ENCODE measurements at regions not wholly inside any gene's neighbourhood (a gene's known extent, or its start where the extent isn't known, plus 50 kb on each side); places are given as distances from the start of the nearest gene placed in this dataset.

DNA sequence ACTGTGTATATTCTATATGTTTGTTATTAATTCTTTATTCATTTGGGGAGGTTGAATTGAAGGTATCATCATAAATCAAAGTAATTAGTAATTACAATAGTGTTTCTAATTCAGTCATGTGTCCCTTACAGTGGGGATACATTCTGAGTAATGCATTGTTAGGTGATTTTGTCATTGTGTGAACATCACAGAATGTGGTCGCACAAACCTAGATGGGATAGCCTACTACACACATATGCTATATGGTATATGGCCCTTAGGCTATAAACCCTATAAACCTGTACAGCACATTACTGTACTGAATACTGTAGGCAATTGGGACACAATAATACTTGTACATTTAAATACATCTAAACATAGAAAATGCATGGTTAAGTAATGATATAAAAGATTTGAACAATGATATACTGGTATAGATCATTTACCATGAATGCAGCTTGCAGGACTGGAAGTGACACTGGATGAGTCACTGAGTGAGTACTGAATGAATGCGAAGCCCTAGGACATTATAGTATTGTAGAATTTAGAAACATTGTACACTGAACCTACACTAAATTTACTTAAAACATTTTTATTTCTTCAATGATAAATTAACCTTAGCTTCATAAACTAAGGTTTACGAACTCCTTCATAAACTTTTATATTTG lies 936.2 kb upstream of the CHORDC1 start:
- Histone ChIP-seq H3K9me3 (no peaks in the 10 kb centered on the region), H3K36me3 (no peaks in the 10 kb centered on the region), H3K9ac (ENCODE audit: low read depth in 2 of 2, low read length in 2 of 2) (no peak overlapping the region), H3K4me3 (no peak overlapping the region), H3K27ac (no peak overlapping the region), H3K4me1 (no peaks in the 10 kb centered on the region), H3K27me3 (no peaks in the 10 kb centered on the region)
- TF ChIP-seq, protein P1, sequence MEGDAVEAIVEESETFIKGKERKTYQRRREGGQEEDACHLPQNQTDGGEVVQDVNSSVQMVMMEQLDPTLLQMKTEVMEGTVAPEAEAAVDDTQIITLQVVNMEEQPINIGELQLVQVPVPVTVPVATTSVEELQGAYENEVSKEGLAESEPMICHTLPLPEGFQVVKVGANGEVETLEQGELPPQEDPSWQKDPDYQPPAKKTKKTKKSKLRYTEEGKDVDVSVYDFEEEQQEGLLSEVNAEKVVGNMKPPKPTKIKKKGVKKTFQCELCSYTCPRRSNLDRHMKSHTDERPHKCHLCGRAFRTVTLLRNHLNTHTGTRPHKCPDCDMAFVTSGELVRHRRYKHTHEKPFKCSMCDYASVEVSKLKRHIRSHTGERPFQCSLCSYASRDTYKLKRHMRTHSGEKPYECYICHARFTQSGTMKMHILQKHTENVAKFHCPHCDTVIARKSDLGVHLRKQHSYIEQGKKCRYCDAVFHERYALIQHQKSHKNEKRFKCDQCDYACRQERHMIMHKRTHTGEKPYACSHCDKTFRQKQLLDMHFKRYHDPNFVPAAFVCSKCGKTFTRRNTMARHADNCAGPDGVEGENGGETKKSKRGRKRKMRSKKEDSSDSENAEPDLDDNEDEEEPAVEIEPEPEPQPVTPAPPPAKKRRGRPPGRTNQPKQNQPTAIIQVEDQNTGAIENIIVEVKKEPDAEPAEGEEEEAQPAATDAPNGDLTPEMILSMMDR (IDR thresholded peaks at IDR 0.05): no peak
- no peak for DNase-seq
- intact Hi-C loops (cut with DNase I): no loop called here

DNA sequence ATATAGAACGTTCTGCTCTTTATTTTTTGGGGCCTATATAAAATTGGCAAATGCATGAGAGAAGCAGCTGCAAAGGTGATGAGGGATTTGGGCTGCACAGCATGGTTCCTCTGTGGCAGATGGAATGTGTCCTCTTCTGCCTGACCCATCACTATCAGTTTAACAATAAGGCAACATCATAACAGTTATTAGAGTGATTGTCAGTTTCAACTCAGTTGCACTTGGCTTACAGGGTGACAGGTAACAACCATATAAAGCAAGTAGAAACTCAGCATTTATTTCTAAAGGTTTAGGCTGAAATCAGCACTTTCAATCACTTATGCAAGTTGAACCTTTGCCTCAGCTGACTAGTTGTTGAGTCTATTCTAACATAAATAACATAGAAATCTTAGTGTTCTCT lies 935.4 kb upstream of the CHORDC1 start:
- Histone ChIP-seq H3K27ac (no peak overlapping the region), H3K9me3 (no peaks in the 10 kb centered on the region), H3K4me1 (no peaks in the 10 kb centered on the region), H3K9ac (ENCODE audit: low read depth in 2 of 2, low read length in 2 of 2) (no peak overlapping the region), H3K27me3 (no peaks in the 10 kb centered on the region), H3K36me3 (no peaks in the 10 kb centered on the region), H3K4me3 (no peak overlapping the region)
- TF ChIP-seq, protein P1 (IDR thresholded peaks at IDR 0.05): no peak
- DNase-seq: no peak
- intact Hi-C loops (cut with DNase I): no loop called here

DNA sequence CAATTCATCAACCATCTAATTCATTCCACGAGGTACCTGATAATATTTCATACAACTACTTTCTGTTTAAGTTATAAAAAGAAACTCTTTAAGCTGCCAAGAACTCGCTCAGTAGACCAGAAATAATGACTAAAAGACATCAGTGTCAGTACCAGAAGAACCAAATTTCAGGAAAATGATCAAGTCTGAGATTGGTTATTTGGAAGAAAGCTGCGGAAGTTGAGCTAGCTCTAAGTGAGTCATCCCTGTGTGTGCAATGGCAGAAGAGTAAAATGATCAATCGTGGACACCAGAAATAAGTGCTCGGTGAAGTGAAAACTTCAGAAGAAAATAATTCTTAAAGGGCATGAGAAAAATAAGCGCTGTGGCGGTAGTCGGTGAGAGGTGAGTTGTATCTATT lies 933.2 kb upstream of the CHORDC1 start:
- DNase-seq: no peak

DNA sequence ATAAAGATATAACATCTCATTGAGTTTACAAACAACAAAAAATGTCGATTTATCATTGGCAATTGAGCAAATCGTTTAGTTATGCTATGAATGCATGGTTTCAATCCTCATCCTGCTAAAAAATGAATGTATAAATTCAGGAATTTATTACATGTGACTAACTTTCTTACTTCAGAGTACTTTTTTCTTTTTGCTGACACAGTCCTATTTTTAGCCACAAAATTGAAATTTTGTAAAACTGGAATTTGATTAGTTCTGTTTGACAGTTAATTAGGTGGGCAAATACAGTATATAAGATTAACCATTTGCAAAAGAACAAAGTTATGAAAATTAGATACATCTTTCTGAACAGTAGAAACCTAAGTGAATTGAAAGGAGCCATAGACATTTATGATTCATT lies 925.0 kb upstream of the CHORDC1 start:
- TF ChIP-seq, protein P1 (IDR thresholded peaks at IDR 0.05): no peak
- intact Hi-C loops (cut with DNase I): no loop called here

More for the DNA sequence above, 933.2 kb upstream of the CHORDC1 start:
- H3K9ac ChIP-seq (ENCODE audit: low read depth in 2 of 2, low read length in 2 of 2): no peak overlapping the region
- intact Hi-C loops (cut with DNase I): no loop called here
- TF ChIP-seq, protein P1 (IDR thresholded peaks at IDR 0.05): no peak
- H3K9me3 ChIP-seq: no peaks in the 10 kb centered on the region
- no peaks in the 10 kb centered on the region for H3K27me3 ChIP-seq
- no peaks in the 10 kb centered on the region for H3K36me3 ChIP-seq
- no peak overlapping the region for H3K4me3 ChIP-seq
- no peaks in the 10 kb centered on the region for H3K4me1 ChIP-seq
- no peak overlapping the region for H3K27ac ChIP-seq

DNA sequence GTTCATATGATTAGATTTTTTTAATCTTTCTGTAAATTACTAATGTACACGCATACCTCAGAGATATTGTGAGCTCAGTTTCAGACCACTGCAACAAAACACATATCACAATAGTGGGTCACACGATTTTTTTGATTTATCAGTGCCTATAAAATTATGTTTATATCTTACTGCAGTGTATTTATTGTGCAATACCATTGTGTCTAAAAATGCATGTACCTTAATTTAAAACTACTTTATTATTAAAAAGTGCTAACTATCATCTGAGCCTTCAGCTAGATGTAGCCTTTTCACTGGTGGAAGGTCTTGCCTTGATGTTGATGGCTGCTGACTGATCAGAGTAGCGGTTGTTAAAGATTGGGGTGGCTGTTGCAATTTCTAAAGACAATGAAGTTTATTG lies 918.8 kb upstream of the CHORDC1 start:
- TF ChIP-seq, protein P1 (IDR thresholded peaks at IDR 0.05): no peak
- H3K4me3 ChIP-seq: no peak overlapping the region
- no peak overlapping the region for H3K9ac ChIP-seq (ENCODE audit: low read depth in 2 of 2, low read length in 2 of 2)
- H3K36me3 ChIP-seq: no peaks in the 10 kb centered on the region
- no peak for DNase-seq
- H3K9me3 ChIP-seq: no peaks in the 10 kb centered on the region
- intact Hi-C loops (cut with DNase I): no loop called here
- no peaks in the 10 kb centered on the region for H3K27me3 ChIP-seq
- no peaks in the 10 kb centered on the region for H3K4me1 ChIP-seq
- H3K27ac ChIP-seq: no peak overlapping the region

More for the DNA sequence above, 925.0 kb upstream of the CHORDC1 start:
- H3K4me1 ChIP-seq: no peaks in the 10 kb centered on the region
- H3K4me3 ChIP-seq: no peak overlapping the region
- no peak overlapping the region for H3K9ac ChIP-seq (ENCODE audit: low read depth in 2 of 2, low read length in 2 of 2)
- no peaks in the 10 kb centered on the region for H3K9me3 ChIP-seq
- no peaks in the 10 kb centered on the region for H3K36me3 ChIP-seq
- no peak for DNase-seq
- H3K27ac ChIP-seq: no peak overlapping the region
- no peaks in the 10 kb centered on the region for H3K27me3 ChIP-seq
